ENCODE measurements at regions not wholly inside any gene's neighbourhood (a gene's known extent, or its start where the extent isn't known, plus 50 kb on each side); places are given as distances from the start of the nearest gene placed in this dataset.

GRCh38 chr10:29105516-29106215, 183.2 kb upstream of the LYZL1 start:
- H3K27me3 ChIP-seq (ENCODE audit: control insufficient read depth, insufficient read depth, low read length): no peaks in the 10 kb centered on the region
- H3K9me3 ChIP-seq (ENCODE audit: control insufficient read depth, low read depth, low read length): no peaks in the 10 kb centered on the region
- no peaks in the 10 kb centered on the region for H3K4me1 ChIP-seq (ENCODE audit: control insufficient read depth, low read depth, low read length)
- H3K9ac ChIP-seq (ENCODE audit: low read length): no peak overlapping the region
- no peak overlapping the region for H3K27ac ChIP-seq (ENCODE audit: low read length)
- H3K36me3 ChIP-seq (ENCODE audit: control insufficient read depth, low read depth, low read length): no peaks in the 10 kb centered on the region
- no peak overlapping the region for H3K4me3 ChIP-seq (ENCODE audit: low read length)

DNA sequence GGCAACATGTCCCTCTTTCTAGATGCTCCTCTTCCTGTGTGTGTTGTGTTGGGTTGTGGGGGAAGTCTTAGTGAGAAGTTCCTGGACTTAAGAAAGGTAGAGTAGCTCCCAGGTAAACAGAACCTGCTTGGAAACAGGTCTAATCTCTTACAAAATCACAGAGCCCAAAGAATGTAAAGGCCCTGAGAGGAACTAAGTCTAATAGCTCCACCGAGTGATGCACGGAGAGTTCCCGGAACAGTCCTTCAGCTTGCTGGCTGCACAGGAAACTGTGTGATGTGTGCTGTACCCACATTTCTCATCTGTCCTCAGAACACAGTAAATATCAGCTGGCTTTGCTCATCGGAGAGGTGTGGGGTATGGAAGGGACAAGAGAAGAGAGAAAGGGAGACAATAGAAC, 182.6 kb upstream of the LYZL1 start:
- H3K4me3 ChIP-seq (ENCODE audit: low read length): no peak overlapping the region
- H3K27ac ChIP-seq (ENCODE audit: low read length): no peak overlapping the region
- no peaks in the 10 kb centered on the region for H3K27me3 ChIP-seq (ENCODE audit: control insufficient read depth, insufficient read depth, low read length)
- H3K4me1 ChIP-seq (ENCODE audit: control insufficient read depth, low read depth, low read length): no peaks in the 10 kb centered on the region
- H3K9me3 ChIP-seq (ENCODE audit: control insufficient read depth, low read depth, low read length): no peaks in the 10 kb centered on the region
- no peaks in the 10 kb centered on the region for H3K36me3 ChIP-seq (ENCODE audit: control insufficient read depth, low read depth, low read length)
- no peak overlapping the region for H3K9ac ChIP-seq (ENCODE audit: low read length)

DNA sequence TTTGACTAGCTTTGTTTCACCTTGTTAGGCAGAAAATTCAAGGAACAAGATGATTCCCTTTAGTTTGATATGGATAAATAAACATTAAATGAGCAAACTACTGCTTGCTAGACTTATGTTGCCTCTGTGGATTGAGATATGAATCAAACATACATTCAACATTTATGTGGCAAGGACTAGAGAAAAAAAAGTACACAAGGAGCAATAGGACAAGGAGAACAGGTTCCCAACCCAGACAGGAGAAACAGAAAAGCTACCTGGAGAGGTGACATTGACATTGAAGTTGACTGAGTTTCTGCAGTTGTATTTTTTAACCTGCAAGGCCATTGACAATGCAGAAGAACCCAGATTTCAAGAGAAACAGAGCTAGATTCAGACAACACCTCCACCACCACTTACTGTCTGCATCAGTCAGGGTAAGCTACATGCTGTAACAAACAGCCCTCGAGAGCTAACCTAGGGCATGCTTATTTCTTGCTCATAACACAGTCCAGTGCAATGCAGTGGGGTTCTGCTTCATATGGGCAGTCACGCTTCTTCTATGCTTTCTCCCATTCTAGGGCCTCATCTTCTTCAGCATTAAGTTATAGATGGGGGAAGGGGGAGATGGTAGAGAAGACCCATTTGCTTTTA, 180.9 kb upstream of the LYZL1 start:
- Histone ChIP-seq H3K4me3 (ENCODE audit: low read length) (no peak overlapping the region), H3K36me3 (ENCODE audit: control insufficient read depth, low read depth, low read length) (no peaks in the 10 kb centered on the region), H3K27ac (ENCODE audit: low read length) (no peak overlapping the region), H3K4me1 (ENCODE audit: control insufficient read depth, low read depth, low read length) (no peaks in the 10 kb centered on the region), H3K9me3 (ENCODE audit: control insufficient read depth, low read depth, low read length) (no peaks in the 10 kb centered on the region), H3K27me3 (ENCODE audit: control insufficient read depth, insufficient read depth, low read length) (no peaks in the 10 kb centered on the region), H3K9ac (ENCODE audit: low read length) (no peak overlapping the region)

GRCh38 chr10:29109707-29110571, 178.9 kb upstream of the LYZL1 start:
- H3K27me3 ChIP-seq (ENCODE audit: control insufficient read depth, insufficient read depth, low read length): no peaks in the 10 kb centered on the region
- no peaks in the 10 kb centered on the region for H3K4me1 ChIP-seq (ENCODE audit: control insufficient read depth, low read depth, low read length)
- H3K27ac ChIP-seq (ENCODE audit: low read length): no peak overlapping the region
- H3K4me3 ChIP-seq (ENCODE audit: low read length): no peak overlapping the region
- no peaks in the 10 kb centered on the region for H3K9me3 ChIP-seq (ENCODE audit: control insufficient read depth, low read depth, low read length)
- H3K9ac ChIP-seq (ENCODE audit: low read length): no peak overlapping the region
- H3K36me3 ChIP-seq (ENCODE audit: control insufficient read depth, low read depth, low read length): no peaks in the 10 kb centered on the region

DNA sequence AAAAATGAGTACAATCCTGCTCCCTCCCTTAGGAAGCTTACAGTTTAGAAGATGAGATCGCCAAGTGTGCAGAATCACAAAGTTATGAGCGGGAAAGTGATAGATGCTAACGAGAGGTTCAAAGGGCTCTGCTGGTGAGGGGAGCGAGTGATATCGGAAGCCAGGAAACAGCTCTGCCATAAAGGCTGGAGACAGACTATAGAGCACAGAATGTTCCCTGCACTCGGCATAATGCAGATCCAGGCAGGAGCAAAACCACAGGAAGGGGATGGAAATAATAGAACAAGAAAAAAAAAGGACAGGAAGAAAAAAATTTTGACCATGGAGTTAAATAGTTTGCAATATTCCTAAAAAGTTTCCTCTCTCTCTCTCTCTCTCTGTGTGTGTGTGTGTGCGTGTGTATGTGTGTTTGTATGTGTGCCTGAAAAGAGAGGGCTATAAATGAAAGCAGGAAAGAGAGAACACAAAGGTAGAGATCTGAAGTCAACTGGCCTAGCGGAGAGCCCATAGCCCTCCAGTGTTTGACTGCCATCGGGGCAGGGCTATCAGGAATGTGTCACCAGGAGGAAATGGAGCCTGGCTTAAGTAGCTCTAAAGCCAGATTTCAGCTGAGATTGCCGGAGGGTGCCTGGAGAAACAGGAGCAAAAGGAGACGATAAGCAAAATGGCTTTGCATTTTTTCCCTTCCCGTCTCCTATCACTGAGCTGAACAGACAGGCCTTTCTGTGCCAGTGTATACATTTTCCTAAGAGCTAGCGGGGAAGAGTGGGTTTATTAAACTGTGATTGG, 175.8 kb upstream of the LYZL1 start:
- no peaks in the 10 kb centered on the region for H3K27me3 ChIP-seq (ENCODE audit: control insufficient read depth, insufficient read depth, low read length)
- no peak overlapping the region for H3K9ac ChIP-seq (ENCODE audit: low read length)
- no peaks in the 10 kb centered on the region for H3K4me1 ChIP-seq (ENCODE audit: control insufficient read depth, low read depth, low read length)
- no peak overlapping the region for H3K4me3 ChIP-seq (ENCODE audit: low read length)
- peaks cover 13% of the 10 kb centered on the region for H3K9me3 ChIP-seq (ENCODE audit: control insufficient read depth, low read depth, low read length)
- no peaks in the 10 kb centered on the region for H3K36me3 ChIP-seq (ENCODE audit: control insufficient read depth, low read depth, low read length)
- no peak overlapping the region for H3K27ac ChIP-seq (ENCODE audit: low read length)

GRCh38 chr10:29113616-29113945, 175.3 kb upstream of the LYZL1 start:
- peaks cover 16% of the 10 kb centered on the region for H3K9me3 ChIP-seq (ENCODE audit: control insufficient read depth, low read depth, low read length)
- no peaks in the 10 kb centered on the region for H3K27me3 ChIP-seq (ENCODE audit: control insufficient read depth, insufficient read depth, low read length)
- no peaks in the 10 kb centered on the region for H3K4me1 ChIP-seq (ENCODE audit: control insufficient read depth, low read depth, low read length)
- no peak overlapping the region for H3K4me3 ChIP-seq (ENCODE audit: low read length)
- no peak overlapping the region for H3K9ac ChIP-seq (ENCODE audit: low read length)
- no peak overlapping the region for H3K27ac ChIP-seq (ENCODE audit: low read length)
- H3K36me3 ChIP-seq (ENCODE audit: control insufficient read depth, low read depth, low read length): no peaks in the 10 kb centered on the region

- Histone ChIP-seq H3K9ac (ENCODE audit: low read length) (no peak overlapping the region), H3K36me3 (ENCODE audit: control insufficient read depth, low read depth, low read length) (no peaks in the 10 kb centered on the region), H3K9me3 (ENCODE audit: control insufficient read depth, low read depth, low read length) (peaks cover 16% of the 10 kb centered on the region), H3K4me3 (ENCODE audit: low read length) (no peak overlapping the region), H3K4me1 (ENCODE audit: control insufficient read depth, low read depth, low read length) (no peaks in the 10 kb centered on the region), H3K27ac (ENCODE audit: low read length) (no peak overlapping the region), H3K27me3 (ENCODE audit: control insufficient read depth, insufficient read depth, low read length) (no peaks in the 10 kb centered on the region)
Measured at GRCh38 chr10:29114141-29114540, 174.7 kb upstream of the LYZL1 start.

GRCh38 chr10:29117781-29118180, 171.1 kb upstream of the LYZL1 start:
- no peaks in the 10 kb centered on the region for H3K36me3 ChIP-seq (ENCODE audit: control insufficient read depth, low read depth, low read length)
- H3K9ac ChIP-seq (ENCODE audit: low read length): no peak overlapping the region
- H3K4me1 ChIP-seq (ENCODE audit: control insufficient read depth, low read depth, low read length): no peaks in the 10 kb centered on the region
- H3K27me3 ChIP-seq (ENCODE audit: control insufficient read depth, insufficient read depth, low read length): no peaks in the 10 kb centered on the region
- H3K27ac ChIP-seq (ENCODE audit: low read length): no peak overlapping the region
- no peak overlapping the region for H3K4me3 ChIP-seq (ENCODE audit: low read length)
- H3K9me3 ChIP-seq (ENCODE audit: control insufficient read depth, low read depth, low read length): peaks cover 16% of the 10 kb centered on the region

GRCh38 chr10:29119374-29119773, 169.5 kb upstream of the LYZL1 start:
- Histone ChIP-seq H3K27me3 (ENCODE audit: control insufficient read depth, insufficient read depth, low read length) (no peaks in the 10 kb centered on the region), H3K9me3 (ENCODE audit: control insufficient read depth, low read depth, low read length) (peaks cover 16% of the 10 kb centered on the region), H3K27ac (ENCODE audit: low read length) (no peak overlapping the region)

DNA sequence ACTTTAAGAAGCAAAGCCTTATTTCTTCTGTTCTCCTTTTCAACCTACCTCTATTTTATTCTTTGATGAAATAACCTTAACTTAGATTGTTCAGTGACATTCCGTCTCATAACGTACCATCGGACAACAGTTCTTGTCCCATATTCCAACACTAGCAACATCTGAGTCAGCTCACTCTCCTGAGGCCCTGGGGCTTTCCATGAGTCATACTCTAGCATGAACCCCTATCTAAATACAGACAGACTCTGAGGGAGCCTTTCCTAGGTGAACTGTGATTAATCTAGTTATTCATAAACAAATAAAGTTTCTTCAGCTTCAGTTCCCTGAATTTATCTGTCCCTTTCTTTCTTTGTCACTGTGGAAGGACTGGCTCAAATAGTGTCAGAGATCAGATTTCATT, 168.7 kb upstream of the LYZL1 start:
- Histone ChIP-seq H3K9ac (ENCODE audit: low read length) (no peak overlapping the region), H3K4me3 (ENCODE audit: low read length) (no peak overlapping the region), H3K27me3 (ENCODE audit: control insufficient read depth, insufficient read depth, low read length) (no peaks in the 10 kb centered on the region), H3K36me3 (ENCODE audit: control insufficient read depth, low read depth, low read length) (no peaks in the 10 kb centered on the region), H3K4me1 (ENCODE audit: control insufficient read depth, low read depth, low read length) (no peaks in the 10 kb centered on the region), H3K9me3 (ENCODE audit: control insufficient read depth, low read depth, low read length) (peaks cover 16% of the 10 kb centered on the region), H3K27ac (ENCODE audit: low read length) (no peak overlapping the region)

More at GRCh38 chr10:29119374-29119773, 169.5 kb upstream of the LYZL1 start:
- Histone ChIP-seq H3K9ac (ENCODE audit: low read length) (no peak overlapping the region), H3K36me3 (ENCODE audit: control insufficient read depth, low read depth, low read length) (no peaks in the 10 kb centered on the region), H3K4me1 (ENCODE audit: control insufficient read depth, low read depth, low read length) (no peaks in the 10 kb centered on the region), H3K4me3 (ENCODE audit: low read length) (no peak overlapping the region)

DNA sequence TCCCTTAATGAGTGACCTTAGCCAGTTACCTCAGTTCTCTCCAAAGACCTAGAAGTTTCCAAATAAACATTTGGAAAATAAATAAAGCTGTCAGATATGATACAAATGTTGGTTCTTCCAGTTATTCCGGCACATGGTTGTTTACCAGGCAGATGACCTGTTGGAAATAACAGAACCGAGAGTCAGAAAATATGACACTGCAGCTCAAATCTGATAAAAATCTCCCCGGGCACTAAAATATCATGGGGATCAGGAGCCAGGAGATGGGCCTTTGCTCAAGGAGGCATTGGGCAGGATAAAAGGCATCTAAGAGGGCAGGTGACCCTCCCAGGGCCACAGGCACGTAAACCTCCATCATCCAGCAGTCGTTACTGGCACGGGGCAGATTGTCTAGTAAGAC, 164.0 kb upstream of the LYZL1 start:
- Histone ChIP-seq H3K27ac (ENCODE audit: low read length) (no peak overlapping the region), H3K9ac (ENCODE audit: low read length) (no peak overlapping the region), H3K4me3 (ENCODE audit: low read length) (no peak overlapping the region), H3K27me3 (ENCODE audit: control insufficient read depth, insufficient read depth, low read length) (no peaks in the 10 kb centered on the region), H3K9me3 (ENCODE audit: control insufficient read depth, low read depth, low read length) (no peaks in the 10 kb centered on the region), H3K4me1 (ENCODE audit: control insufficient read depth, low read depth, low read length) (peaks cover 4% of the 10 kb centered on the region), H3K36me3 (ENCODE audit: control insufficient read depth, low read depth, low read length) (no peaks in the 10 kb centered on the region)

Measured in iPS-18a (cell line).